SK-MEL-5 (cell line): ENCODE measurements at regions not wholly inside any gene's neighbourhood (a gene's known extent, or its start where the extent isn't known, plus 50 kb on each side); places are given as distances from the start of the nearest gene placed in this dataset.
"Not testable (repeated sequence)": the region's sequence is repeated elsewhere in the genome, so short reads cannot be mapped to it uniquely, and the experiment has no call there.

Experiments
- DNase-seq: peaks from one replicate; pipeline ENCODE4 v3.0.0-alpha.2; 2016; ENCODE audit warnings: low read depth, low spot score
- in situ Hi-C: cut with HindIII; loops from 2 replicates; pipeline ENCODE4 v1.10.0; 2016; ENCODE audit warnings: low sequenced_read_pairs, high pct_unique_total_duplicates, low pct_unique_long_range_greater_than_20kb

GRCh38 chr13:99681695-99682094 is 180.4 kb downstream of the TM9SF2 start:
- no peak for DNase-seq
- in situ Hi-C loops = no loop called here

- in situ Hi-C loops = no loop called here
- peak; percentile 58 for DNase-seq
Observed at GRCh38 chr13:99677116-99677951, 176.1 kb downstream of the TM9SF2 start.

GRCh38 chr13:99671746-99672145 is 170.5 kb downstream of the TM9SF2 start:
- no peak for DNase-seq
- in situ Hi-C loops = no loop called here

GRCh38 chr13:99669096-99669495 is 167.8 kb downstream of the TM9SF2 start:
- DNase-seq, in situ Hi-C loops: not testable (repeated sequence)

GRCh38 chr13:99666146-99666805 is 165.0 kb downstream of the TM9SF2 start:
- no peak for DNase-seq
- in situ Hi-C loops = no loop called here

- in situ Hi-C loops = no loop called here
Observed at GRCh38 chr13:99665711-99666110, 164.4 kb downstream of the TM9SF2 start.

GRCh38 chr13:99663908-99664307 is 162.6 kb downstream of the TM9SF2 start:
- in situ Hi-C loops = no loop called here

More at GRCh38 chr13:99665711-99666110, 164.4 kb downstream of the TM9SF2 start:
- no peak for DNase-seq

GRCh38 chr13:99663185-99663825 is 162.0 kb downstream of the TM9SF2 start:
- no peak for DNase-seq
- in situ Hi-C loops = no loop called here

More at GRCh38 chr13:99663908-99664307, 162.6 kb downstream of the TM9SF2 start:
- DNase-seq = no peak

- no peak for DNase-seq
- in situ Hi-C loops = no loop called here
Observed at GRCh38 chr13:99662678-99663077, 161.4 kb downstream of the TM9SF2 start.

GRCh38 chr13:99661791-99662190 is 160.5 kb downstream of the TM9SF2 start:
- DNase-seq = no peak
- in situ Hi-C loops = no loop called here

GRCh38 chr13:99659866-99660554 is 158.7 kb downstream of the TM9SF2 start:
- in situ Hi-C loops = no loop called here
- DNase-seq = no peak

GRCh38 chr13:99659226-99659625 is 158.0 kb downstream of the TM9SF2 start:
- no peak for DNase-seq
- in situ Hi-C loops = no loop called here

GRCh38 chr13:99658261-99658991 is 157.2 kb downstream of the TM9SF2 start:
- in situ Hi-C loops = no loop called here

GRCh38 chr13:99657848-99658260 is 156.6 kb downstream of the TM9SF2 start:
- in situ Hi-C loops = no loop called here
- DNase-seq = no peak

More at GRCh38 chr13:99658261-99658991, 157.2 kb downstream of the TM9SF2 start:
- DNase-seq = peak; percentile 47

GRCh38 chr13:99656844-99657381 is 155.6 kb downstream of the TM9SF2 start:
- in situ Hi-C loops = no loop called here
- DNase-seq = no peak

- in situ Hi-C loops = no loop called here
- DNase-seq = peak; percentile 74
Observed at GRCh38 chr13:99656092-99656745, 154.9 kb downstream of the TM9SF2 start.
